ENCODE measurements at regions not wholly inside any gene's neighbourhood (a gene's known extent, or its start where the extent isn't known, plus 50 kb on each side); places are given as distances from the start of the nearest gene placed in this dataset.
"Not testable (repeated sequence)": the region's sequence is repeated elsewhere in the genome, so short reads cannot be mapped to it uniquely, and the experiment has no call there.

DNA sequence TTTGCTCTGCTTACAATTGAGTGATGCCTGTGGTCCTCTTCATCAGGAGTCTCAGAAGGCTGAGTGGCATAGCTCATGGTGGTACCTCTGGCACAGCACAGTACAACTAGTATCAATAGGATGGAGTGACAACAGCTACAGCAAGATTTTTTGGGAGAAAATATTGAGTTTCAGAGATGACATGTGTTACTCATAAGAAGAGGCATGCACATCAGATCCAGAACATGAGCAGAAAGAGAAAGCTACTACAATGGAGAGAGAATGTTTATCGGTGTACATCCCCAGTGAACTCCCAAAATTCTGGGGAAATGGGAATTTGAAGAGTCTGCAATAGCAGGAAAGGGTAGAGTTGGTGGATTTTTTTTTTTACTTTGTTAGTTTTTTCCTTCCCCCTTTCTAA, 130.5 kb upstream of the MB21D2 start:
- DNase-seq, result no peak

DNA sequence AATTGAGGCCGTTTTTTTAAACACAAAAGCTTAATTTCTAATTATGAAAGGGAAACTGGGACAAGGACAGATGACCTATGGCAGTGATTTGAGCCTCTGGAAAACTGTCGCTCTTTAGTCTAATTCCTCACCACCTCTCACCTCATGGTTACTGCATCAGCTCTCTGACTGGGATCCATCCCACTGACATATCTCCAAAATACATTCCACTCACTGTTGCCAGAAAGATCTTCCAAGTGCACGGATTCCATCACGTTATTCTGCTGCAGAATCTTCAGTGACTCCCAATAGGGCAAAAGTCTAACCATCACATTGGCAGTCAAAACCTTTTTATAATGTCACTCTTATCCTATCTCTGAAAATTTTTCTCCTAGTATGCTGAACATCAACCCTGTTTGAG, 132.3 kb upstream of the MB21D2 start:
- no peak for DNase-seq

GRCh38 chr3:193051314-193051713, 133.7 kb upstream of the MB21D2 start:
- no peak for DNase-seq

DNA sequence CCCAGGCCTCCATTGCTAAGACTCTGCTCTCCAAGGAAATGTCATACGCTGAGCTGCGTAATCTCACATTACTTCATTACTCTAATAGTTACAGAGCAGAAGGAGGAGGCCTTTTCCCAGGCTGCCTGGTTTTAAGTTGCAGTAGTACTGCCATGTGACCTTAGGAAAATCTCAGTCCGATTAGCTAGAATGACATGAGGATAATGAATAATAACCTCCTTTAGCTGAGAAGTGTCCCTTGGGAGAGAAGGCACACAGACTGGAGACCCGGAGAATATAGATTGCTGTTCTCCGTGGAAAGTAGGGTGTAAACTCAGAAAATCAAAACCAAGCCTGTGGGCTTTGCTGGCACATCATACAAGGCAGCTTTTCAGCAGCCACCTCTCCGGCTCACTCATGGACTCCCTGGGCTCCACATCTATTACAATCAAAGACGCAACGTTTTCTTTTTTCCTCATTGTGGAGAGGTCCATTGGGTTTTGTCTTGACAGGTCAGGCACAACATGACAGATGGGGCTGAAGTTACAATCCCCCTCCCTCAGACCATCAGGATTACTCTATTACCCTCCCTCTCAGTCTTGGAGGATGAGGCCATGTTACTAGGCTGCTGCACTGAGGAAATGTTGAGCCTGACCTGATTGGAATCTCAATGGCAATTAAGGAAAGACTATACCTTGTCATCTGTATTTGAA, 134.8 kb upstream of the MB21D2 start:
- DNase-seq, result no peak

DNA sequence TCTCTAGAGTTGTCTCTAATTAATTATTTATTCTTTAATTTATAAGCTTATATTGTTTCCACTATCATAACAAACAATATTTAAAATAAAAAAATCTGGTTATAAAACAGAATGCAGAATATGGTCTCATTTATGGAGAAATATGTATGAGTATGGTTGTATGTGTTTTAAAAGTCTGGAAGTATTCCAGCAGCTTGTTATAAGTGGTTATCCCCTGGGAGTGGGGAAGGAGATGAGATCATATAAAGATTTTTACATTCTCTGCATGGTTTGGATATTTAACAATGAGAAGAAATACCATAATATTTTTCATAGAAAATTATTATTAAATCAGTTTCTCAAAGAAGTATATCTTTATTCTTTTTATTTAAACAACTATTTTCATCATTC, 135.4 kb upstream of the MB21D2 start:
- DNase-seq, result no peak

GRCh38 chr3:193055352-193055751, 137.7 kb upstream of the MB21D2 start:
- DNase-seq, result no peak

DNA sequence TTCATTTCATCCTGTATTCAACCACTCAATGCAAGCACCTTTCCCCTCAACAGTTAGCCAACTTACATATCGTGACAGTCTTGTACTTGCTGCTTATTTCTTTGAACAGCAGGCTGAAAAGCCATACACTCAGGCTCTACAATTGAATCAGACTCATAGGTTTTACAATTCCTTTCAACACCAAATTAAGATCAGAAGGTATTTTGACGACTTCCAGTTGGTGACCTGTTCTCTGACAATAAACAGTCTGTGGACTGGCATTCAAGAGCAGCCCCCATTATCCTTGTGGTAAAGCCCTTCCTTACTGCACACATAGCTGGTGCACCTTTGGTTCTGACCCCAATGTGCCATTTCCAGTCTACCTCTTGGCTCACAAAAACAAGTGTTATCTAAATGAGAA, 140.0 kb upstream of the MB21D2 start:
- no peak for DNase-seq

DNA sequence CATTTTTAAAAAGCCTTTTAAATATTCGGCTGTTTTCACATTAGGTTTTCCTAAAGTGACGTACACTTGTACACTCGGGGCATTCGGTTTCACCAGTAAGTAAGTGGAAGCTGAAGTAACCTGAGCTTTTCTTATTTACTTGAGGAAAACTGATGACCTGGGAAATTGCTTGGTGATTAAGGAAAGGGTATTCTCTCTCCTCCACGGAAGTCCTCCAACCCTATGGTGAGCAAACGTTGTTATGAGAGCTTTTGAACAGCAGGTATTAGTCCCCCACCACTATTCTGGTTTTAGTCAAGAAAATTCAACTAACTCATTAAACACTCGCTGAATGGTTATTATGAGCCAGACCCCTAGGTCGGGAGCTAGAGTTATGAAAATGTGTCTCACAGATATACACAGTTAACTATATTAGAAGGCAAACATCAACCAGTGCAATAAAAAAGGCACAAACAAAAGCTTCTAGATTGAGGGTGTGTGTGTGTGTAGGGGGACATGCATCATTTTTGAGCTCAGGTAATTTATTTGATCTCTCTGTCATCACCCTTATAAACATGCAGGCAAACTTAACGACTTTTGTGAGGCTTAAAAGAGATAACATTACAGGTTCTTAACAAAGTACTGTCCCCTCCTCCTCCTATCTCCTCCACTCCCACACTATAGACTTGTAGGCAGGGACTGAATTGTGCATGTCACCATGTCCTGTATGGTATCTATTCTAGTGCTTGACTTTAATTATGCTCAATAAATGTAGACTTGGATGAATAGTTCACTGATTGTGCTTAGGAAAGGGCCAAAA, 143.3 kb upstream of the MB21D2 start:
- DNase-seq, result no peak

- DNase-seq, result no peak
Observed at GRCh38 chr3:193068365-193068764, 150.7 kb upstream of the MB21D2 start.

DNA sequence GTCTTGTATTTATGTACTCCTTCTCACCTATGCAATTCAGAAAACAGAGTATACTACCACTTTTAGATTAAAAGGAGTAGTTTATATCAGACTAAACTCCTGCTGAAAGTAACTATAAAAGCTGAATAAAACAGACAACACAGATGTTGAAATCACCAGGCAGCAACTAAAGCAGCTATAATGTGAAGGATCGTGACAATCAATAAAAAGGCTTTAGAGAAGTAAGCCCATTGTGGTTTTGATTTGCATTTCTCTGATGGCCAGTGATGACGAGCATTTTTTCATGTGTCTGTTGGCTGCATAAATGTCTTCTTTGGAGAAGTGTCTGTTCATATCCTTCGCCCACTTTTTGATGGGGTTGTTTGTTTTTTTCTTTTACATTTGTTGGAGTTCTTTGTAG, 152.1 kb upstream of the MB21D2 start:
- not testable (repeated sequence) for DNase-seq

GRCh38 chr3:193078996-193079753, 161.5 kb upstream of the MB21D2 start:
- no peak for DNase-seq

DNA sequence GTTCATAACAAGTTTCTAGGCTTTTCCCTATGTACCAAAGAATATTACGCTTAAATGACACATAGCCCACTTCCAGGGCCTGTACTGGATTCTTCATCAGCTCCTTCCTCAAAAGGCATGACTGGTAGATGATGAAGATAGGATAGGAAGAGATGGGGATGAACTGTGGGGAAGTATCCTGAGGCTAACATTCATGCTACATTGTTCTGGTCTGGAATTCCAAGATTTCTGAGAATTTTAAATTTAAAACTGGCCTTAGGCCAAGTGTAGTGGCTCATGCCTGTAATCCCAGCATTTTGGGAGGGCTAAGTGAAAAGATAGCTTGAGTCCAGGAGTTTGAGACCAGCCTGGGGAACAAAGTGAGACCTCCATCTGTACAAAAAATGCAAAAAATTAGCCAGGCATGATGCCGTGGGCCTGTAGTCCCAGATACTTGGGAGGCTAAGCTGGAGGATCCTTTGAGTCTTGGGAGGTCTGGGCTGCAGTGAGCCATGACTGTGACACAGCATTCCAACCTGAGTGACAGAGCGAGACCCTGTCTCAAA, 160.1 kb upstream of the PLAAT1 start:
- DNase-seq, result no peak

- no peak for DNase-seq
Observed at GRCh38 chr3:193085655-193086054, 155.4 kb upstream of the PLAAT1 start.

DNA sequence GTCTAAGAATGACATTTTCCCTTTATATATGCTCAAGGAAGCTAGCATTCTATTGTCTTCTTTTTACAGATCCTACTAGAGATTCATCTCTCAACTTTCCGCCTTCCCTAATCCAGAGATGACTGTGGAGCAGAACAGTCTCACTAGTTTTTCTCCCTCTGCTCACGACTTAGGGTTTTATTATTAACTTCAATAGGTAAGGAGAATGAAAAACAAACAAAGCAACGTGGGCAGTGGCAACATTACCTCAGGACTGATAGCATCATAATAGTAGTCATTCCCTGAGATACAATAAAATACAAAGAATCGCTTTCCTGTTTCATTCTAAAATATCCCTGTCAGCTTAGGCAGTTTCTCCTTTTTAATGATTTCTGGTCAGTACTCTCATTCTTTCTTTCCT, 154.3 kb upstream of the PLAAT1 start:
- no peak for DNase-seq

DNA sequence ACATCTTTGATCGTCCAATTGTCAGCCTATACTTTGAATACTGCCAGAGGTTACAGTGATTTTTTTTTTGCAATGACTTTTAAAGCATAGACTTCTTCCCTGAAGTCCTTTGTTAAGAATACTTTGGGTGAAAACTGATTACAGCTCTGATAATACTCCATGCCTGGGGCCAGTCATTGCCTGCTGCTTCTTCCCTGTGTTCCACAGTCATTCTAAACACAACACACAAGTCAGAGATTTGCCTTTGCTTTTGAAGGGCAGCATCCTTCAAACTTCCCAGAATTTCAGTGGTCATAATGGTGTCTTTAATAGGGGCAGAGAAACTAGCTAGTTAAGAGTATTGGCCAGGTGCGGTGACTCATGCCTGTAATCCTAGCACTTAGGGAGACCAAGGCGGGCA, 153.7 kb upstream of the PLAAT1 start:
- DNase-seq, result no peak

DNA sequence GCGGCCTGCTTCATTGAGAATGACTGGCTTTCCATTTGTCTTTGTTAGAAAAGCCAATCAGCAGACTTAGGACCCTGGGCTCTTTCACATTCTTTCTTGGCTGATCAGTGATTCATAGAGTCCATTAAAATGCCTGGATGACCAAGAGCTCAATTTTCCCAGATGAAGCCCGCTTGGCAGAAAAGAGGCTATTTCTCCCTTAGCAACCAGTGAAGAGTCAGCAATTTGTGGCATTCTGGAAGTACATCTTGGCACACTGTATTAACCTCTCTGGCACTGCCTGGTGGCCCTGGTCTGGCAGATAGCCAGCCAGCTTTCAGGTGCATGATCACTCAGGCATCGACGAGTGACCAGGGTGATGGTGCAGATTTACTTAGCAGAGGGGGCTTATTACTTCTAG, 145.7 kb upstream of the PLAAT1 start:
- no peak for DNase-seq

DNA sequence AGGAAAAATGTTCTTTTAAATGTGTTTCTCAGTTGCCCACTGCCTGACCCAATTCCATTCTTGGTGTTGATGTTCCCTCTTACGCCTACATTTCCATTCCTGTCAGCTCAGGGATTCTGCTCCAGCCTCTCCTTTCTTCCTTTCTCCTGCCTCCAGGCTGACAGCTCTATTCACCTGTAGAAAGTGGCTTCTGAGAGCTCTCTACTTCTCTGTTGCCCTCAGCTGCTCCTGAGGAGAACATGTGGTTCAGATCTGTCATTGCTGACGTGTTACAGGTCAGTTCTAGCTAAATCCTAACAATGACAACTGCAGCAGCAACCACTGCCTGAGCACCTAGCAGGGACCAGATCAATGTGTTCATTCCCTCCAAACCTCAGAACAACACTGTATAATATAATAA, 144.9 kb upstream of the PLAAT1 start:
- DNase-seq, result no peak

- DNase-seq, result no peak
Observed at GRCh38 chr3:193114431-193115340, 126.3 kb upstream of the PLAAT1 start.

DNA sequence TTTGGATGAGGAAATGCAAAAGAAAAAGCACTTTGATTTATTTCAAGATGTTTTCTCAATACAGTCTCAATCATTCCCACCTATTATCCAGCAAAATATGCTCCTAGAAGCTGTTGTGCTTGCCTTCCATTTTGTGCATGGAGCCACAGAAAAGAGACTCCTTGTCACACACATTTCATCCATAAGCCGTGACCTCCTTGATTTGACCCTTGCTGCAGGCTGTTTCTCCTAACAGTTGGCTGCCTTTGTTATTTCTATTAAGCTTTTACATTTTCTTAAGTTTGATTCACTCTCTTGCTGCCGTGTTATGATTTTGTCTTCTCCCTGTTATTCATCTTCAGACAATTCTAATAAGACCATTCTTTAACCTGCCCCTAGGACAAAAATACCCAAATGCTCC, 124.2 kb upstream of the PLAAT1 start:
- no peak for DNase-seq

DNA sequence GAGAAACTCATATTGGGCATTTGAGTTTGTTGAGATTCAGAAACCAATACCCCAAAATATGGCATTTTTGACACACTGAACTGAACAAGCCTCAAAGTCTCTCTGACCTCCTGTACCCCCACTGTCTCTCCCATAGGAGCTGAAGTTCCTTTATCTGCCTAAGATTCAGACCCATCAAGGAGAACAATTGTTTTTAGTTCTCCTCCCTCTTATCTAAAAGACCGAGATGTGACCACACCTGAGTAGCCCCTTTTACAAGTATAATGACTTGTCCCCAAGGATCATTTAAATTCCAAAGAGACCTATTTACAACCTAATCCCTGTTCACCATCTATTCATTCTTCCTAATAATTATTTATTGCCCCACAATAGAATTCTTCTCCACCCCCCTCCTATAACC, 122.1 kb upstream of the PLAAT1 start:
- no peak for DNase-seq

DNA sequence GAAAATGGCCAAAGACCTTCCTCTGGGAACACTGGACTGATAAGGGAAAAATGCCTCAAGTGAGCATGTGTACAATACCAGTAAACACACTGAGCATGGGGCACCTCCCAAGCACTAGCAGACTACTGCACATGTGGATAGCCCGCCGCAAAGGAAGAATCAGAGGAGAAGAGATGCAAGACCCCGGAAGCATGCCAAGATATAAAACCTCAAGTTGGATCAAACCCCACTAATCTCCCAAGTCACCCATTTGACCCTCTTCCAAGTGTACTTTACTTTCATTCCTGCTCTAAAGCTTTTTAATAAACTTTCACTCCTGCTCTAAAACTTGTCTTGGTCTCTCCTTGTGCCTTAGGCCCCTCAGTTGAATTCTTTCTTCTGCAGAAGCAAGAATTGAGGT, 121.1 kb upstream of the PLAAT1 start:
- DNase-seq, result no peak

- DNase-seq, result no peak
Observed at GRCh38 chr3:193124861-193125260, 116.2 kb upstream of the PLAAT1 start.

DNA sequence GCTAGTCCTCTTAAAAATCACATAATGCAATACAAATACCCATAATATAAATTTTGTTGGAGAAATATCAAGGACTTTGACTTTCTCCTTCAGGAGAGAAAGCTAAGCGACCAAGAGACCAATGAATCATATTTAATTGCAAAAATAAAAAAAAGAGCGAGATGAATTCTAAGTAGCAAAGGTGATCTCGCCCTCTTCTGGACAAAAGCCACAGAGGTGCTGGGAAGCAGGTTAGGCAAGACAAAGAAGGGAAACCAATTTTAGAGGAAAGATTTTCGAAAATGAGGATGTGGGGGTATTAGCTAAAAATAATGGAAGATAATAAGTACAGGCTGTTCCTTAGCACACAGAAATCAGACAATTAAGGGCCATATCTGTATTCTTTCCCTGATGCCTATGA, 111.4 kb upstream of the PLAAT1 start:
- DNase-seq, result no peak

Measured in NCI-H510A (cell line).